HEK293 (cell line): ENCODE measurements at regions not wholly inside any gene's neighbourhood (a gene's known extent, or its start where the extent isn't known, plus 50 kb on each side); places are given as distances from the start of the nearest gene placed in this dataset.

Experiments
- BCL11A ChIP-seq: fragments of 450-650 bp; formaldehyde crosslinking; IDR thresholded peaks from 2 replicates; pipeline ENCODE4 v1.5.1; 2016; ENCODE audit warnings: low read depth, missing biosample characterization, missing genetic modification characterization
- GLI4 ChIP-seq: fragments of 450-650 bp; formaldehyde crosslinking; IDR thresholded peaks from 2 replicates; pipeline ENCODE4 v1.5.1; 2016; ENCODE audit warnings: missing biosample characterization, missing genetic modification characterization
- KLF8 ChIP-seq: fragments of 450-650 bp; formaldehyde crosslinking; IDR thresholded peaks from 2 replicates; pipeline ENCODE4 v1.5.1; 2016; ENCODE audit warnings: missing biosample characterization, missing genetic modification characterization
- SP2 ChIP-seq: fragments of 450-650 bp; formaldehyde crosslinking; IDR thresholded peaks from 2 replicates; pipeline ENCODE4 v1.5.1; 2016; ENCODE audit warnings: missing biosample characterization, missing genetic modification characterization
- YY1 ChIP-seq: fragments of 450-650 bp; formaldehyde crosslinking; IDR thresholded peaks from 2 replicates; pipeline ENCODE4 v1.5.1; 2018; ENCODE audit warnings: missing biosample characterization, missing genetic modification characterization
- ZBTB11 ChIP-seq: fragments of 450-650 bp; formaldehyde crosslinking; conservative IDR thresholded peaks from 2 replicates; pipeline ENCODE4 v1.5.1; 2016; ENCODE audit warnings: low read depth, missing biosample characterization, missing genetic modification characterization
- ZBTB20 ChIP-seq: fragments of 450-650 bp; formaldehyde crosslinking; IDR thresholded peaks from 2 replicates; pipeline ENCODE4 v1.5.1; 2016; ENCODE audit warnings: missing biosample characterization, missing genetic modification characterization
- ZBTB44 ChIP-seq: fragments of 450-650 bp; IDR thresholded peaks from 2 replicates; pipeline ENCODE4 v1.5.1; 2018; ENCODE audit warnings: missing biosample characterization, mild to moderate bottlenecking, missing genetic modification characterization
- ZFP3 ChIP-seq: fragments of 450-650 bp; formaldehyde crosslinking; IDR thresholded peaks from 2 replicates; pipeline ENCODE4 v1.5.1; 2016; ENCODE audit warnings: low read depth, missing biosample characterization, missing genetic modification characterization
- ZNF114 ChIP-seq: fragments of 450-650 bp; formaldehyde crosslinking; IDR thresholded peaks from 2 replicates; pipeline ENCODE4 v1.5.0; 2017; ENCODE audit warnings: missing biosample characterization, missing genetic modification characterization
- ZNF19 ChIP-seq: fragments of 450-650 bp; formaldehyde crosslinking; IDR thresholded peaks from 2 replicates; pipeline ENCODE4; 2016; ENCODE audit warnings: missing biosample characterization, missing genetic modification characterization, low read depth
- ZNF2 ChIP-seq: fragments of 450-650 bp; formaldehyde crosslinking; IDR thresholded peaks from 2 replicates; pipeline ENCODE4 v1.5.1; 2016; ENCODE audit warnings: missing biosample characterization, missing genetic modification characterization
- ZNF223 ChIP-seq: fragments of 450-650 bp; formaldehyde crosslinking; IDR thresholded peaks from 2 replicates; pipeline ENCODE4 v1.5.1; 2016; ENCODE audit warnings: missing biosample characterization, missing genetic modification characterization
- ZNF23 ChIP-seq: fragments of 450-650 bp; formaldehyde crosslinking; IDR thresholded peaks from 2 replicates; pipeline ENCODE4 v1.5.1; 2016; ENCODE audit warnings: missing biosample characterization, missing genetic modification characterization, borderline replicate concordance
- ZNF335 ChIP-seq: fragments of 450-650 bp; formaldehyde crosslinking; conservative IDR thresholded peaks from 2 replicates; pipeline ENCODE4 v1.5.1; 2016; ENCODE audit warnings: missing biosample characterization, missing genetic modification characterization
- ZNF366 ChIP-seq: fragments of 450-650 bp; formaldehyde crosslinking; conservative IDR thresholded peaks from 2 replicates; pipeline ENCODE4 v1.5.1; 2016; ENCODE audit warnings: missing biosample characterization, missing genetic modification characterization
- ZNF501 ChIP-seq: fragments of 450-650 bp; formaldehyde crosslinking; IDR thresholded peaks from 2 replicates; pipeline ENCODE4 v1.5.1; 2016; ENCODE audit warnings: missing biosample characterization, missing genetic modification characterization
- ZNF513 ChIP-seq: fragments of 450-650 bp; IDR thresholded peaks from 2 replicates; pipeline ENCODE4 v1.5.1; 2018; ENCODE audit warnings: missing biosample characterization, missing genetic modification characterization
- ZNF558 ChIP-seq: fragments of 450-650 bp; formaldehyde crosslinking; IDR thresholded peaks from 2 replicates; pipeline ENCODE4 v1.5.1; 2016; ENCODE audit warnings: missing biosample characterization, missing genetic modification characterization
- ZNF560 ChIP-seq: fragments of 450-650 bp; formaldehyde crosslinking; IDR thresholded peaks from 2 replicates; pipeline ENCODE4 v1.5.1; 2017; ENCODE audit warnings: missing biosample characterization, missing genetic modification characterization, borderline replicate concordance
- ZNF571 ChIP-seq: fragments of 450-650 bp; formaldehyde crosslinking; IDR thresholded peaks from 2 replicates; pipeline ENCODE4 v1.5.0; 2017; ENCODE audit warnings: missing biosample characterization, missing genetic modification characterization
- ZNF596 ChIP-seq: fragments of 450-650 bp; IDR thresholded peaks from 2 replicates; pipeline ENCODE4 v1.5.0; 2018; ENCODE audit warnings: missing biosample characterization, mild to moderate bottlenecking, missing genetic modification characterization, moderate library complexity
- ZNF610 ChIP-seq: fragments of 450-650 bp; formaldehyde crosslinking; IDR thresholded peaks from 2 replicates; pipeline ENCODE4 v1.5.1; 2016; ENCODE audit warnings: missing biosample characterization, missing genetic modification characterization, borderline replicate concordance
- ZNF629 ChIP-seq: fragments of 450-650 bp; formaldehyde crosslinking; IDR thresholded peaks from 2 replicates; pipeline ENCODE4 v1.5.1; 2017; ENCODE audit warnings: missing biosample characterization, missing genetic modification characterization
- ZNF701 ChIP-seq: fragments of 450-650 bp; formaldehyde crosslinking; IDR thresholded peaks from 2 replicates; pipeline ENCODE4 v1.5.1; 2016; ENCODE audit warnings: missing biosample characterization, missing genetic modification characterization
- ZNF830 ChIP-seq: fragments of 450-650 bp; IDR thresholded peaks from 2 replicates; pipeline ENCODE4 v1.5.0; 2018; ENCODE audit warnings: missing biosample characterization, missing genetic modification characterization, low read depth, mild to moderate bottlenecking, moderate library complexity
- ZSCAN30 ChIP-seq: fragments of 450-650 bp; IDR thresholded peaks from 2 replicates; pipeline ENCODE4 v1.5.1; 2018; ENCODE audit warnings: missing biosample characterization, mild to moderate bottlenecking, missing genetic modification characterization, moderate library complexity
- TF ChIP-seq, protein P1 (sequence below): fragments of 450-650 bp; formaldehyde crosslinking; IDR thresholded peaks from 2 replicates; pipeline ENCODE4 v1.5.1; 2016; ENCODE audit warnings: missing biosample characterization, missing genetic modification characterization
- TF ChIP-seq, protein P2 (sequence below): fragments of 450-650 bp; formaldehyde crosslinking; IDR thresholded peaks from 2 replicates; pipeline ENCODE4 v1.5.1; 2016; ENCODE audit warnings: missing biosample characterization, missing genetic modification characterization

- TF ChIP-seq KLF8 (tag by site-specific recombination) (peak; percentile 60), ZNF114 (tag by site-specific recombination) (no peak), ZSCAN30 (tag by site-specific recombination) (peak; percentile 73; the same call in 1 of the 2 replicates), ZNF513 (tag by site-specific recombination) (no peak), ZFP3 (tag by site-specific recombination) (peak; percentile 73; the same call in 1 of the 2 replicates), ZNF23 (tag by site-specific recombination) (no peak), BCL11A (tag by site-specific recombination) (peak; percentile 78), ZNF223 (tag by site-specific recombination) (no peak), ZNF19 (no peak), SP2 (peak; percentile 50), ZNF2 (tag by site-specific recombination) (peak; percentile 50; the same call in 1 of the 2 replicates), ZNF701 (no peak), ZNF366 (peak; percentile 65), ZNF629 (tag by site-specific recombination) (peak; percentile 99), ZBTB20 (tag by site-specific recombination) (peak; percentile 74), ZNF610 (tag by site-specific recombination) (no peak), ZNF596 (no peak), ZNF560 (tag by site-specific recombination) (no peak), ZNF830 (tag by site-specific recombination) (no peak), ZNF501 (tag by site-specific recombination) (no peak), ZNF558 (peak; percentile 28; the same call in 1 of the 2 replicates), YY1 (tag by site-specific recombination) (no peak), ZBTB44 (tag by site-specific recombination) (peak; percentile 54; the same call in 1 of the 2 replicates), ZNF335 (tag by site-specific recombination) (peak; percentile 72), ZBTB11 (tag by site-specific recombination) (no peak), ZNF571 (tag by site-specific recombination) (no peak), GLI4 (tag by site-specific recombination) (no peak)
- TF ChIP-seq, protein P1, sequence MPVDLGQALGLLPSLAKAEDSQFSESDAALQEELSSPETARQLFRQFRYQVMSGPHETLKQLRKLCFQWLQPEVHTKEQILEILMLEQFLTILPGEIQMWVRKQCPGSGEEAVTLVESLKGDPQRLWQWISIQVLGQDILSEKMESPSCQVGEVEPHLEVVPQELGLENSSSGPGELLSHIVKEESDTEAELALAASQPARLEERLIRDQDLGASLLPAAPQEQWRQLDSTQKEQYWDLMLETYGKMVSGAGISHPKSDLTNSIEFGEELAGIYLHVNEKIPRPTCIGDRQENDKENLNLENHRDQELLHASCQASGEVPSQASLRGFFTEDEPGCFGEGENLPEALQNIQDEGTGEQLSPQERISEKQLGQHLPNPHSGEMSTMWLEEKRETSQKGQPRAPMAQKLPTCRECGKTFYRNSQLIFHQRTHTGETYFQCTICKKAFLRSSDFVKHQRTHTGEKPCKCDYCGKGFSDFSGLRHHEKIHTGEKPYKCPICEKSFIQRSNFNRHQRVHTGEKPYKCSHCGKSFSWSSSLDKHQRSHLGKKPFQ, result no peak
- TF ChIP-seq, protein P2, sequence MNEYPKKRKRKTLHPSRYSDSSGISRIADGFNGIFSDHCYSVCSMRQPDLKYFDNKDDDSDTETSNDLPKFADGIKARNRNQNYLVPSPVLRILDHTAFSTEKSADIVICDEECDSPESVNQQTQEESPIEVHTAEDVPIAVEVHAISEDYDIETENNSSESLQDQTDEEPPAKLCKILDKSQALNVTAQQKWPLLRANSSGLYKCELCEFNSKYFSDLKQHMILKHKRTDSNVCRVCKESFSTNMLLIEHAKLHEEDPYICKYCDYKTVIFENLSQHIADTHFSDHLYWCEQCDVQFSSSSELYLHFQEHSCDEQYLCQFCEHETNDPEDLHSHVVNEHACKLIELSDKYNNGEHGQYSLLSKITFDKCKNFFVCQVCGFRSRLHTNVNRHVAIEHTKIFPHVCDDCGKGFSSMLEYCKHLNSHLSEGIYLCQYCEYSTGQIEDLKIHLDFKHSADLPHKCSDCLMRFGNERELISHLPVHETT (tag by site-specific recombination), result peak; percentile 73; the same call in 1 of the 2 replicates
These were observed 127.6 kb upstream of the NCOR2 start (continued) for GRCh38 chr12:124694846-124695497.
